ENCODE measurements at regions not wholly inside any gene's neighbourhood (a gene's known extent, or its start where the extent isn't known, plus 50 kb on each side); places are given as distances from the start of the nearest gene placed in this dataset.

GRCh38 chr7:93021748-93022147 is 96.0 kb downstream of the SAMD9 start:
- TF ChIP-seq CTCF (conservative IDR thresholded peaks at IDR 0.05; ENCODE audit: low read length) (no peak), EZH2phosphoT487 (IDR thresholded peaks at IDR 0.05; ENCODE audit: borderline replicate concordance, low read depth, low read length) (no peak)
- H3K9me2 ChIP-seq (ENCODE audit: insufficient read depth, low read length) = no peaks in the 10 kb centered on the region
- H4K20me1 ChIP-seq (ENCODE audit: insufficient read depth, low read length) = no peaks in the 10 kb centered on the region
- DNase-seq (ENCODE audit: low spot score) = no peak
- H3K36me3 ChIP-seq (ENCODE audit: insufficient read depth, low read length) = no peaks in the 10 kb centered on the region
- no peak overlapping the region for H3K4me3 ChIP-seq (ENCODE audit: low read depth, low read length, poor library complexity, severe bottlenecking)
- intact Hi-C loops (cut with micrococcal nuclease; ENCODE audit: unreplicated experiment) = no loop called here
- no peak overlapping the region for H2AFZ ChIP-seq (ENCODE audit: low read length)
- ChIA-PET CTCF (ENCODE audit: unreplicated experiment) (no interaction called here), POLR2A (no interaction called here)
- no peaks in the 10 kb centered on the region for H3K79me2 ChIP-seq (ENCODE audit: insufficient read depth, low read depth, low read length)
- no TSS peak for BruUV-seq (replicated peaks)
- H3K9me3 ChIP-seq (ENCODE audit: low read length) = no peaks in the 10 kb centered on the region
- no peaks in the 10 kb centered on the region for H3K4me1 ChIP-seq (ENCODE audit: insufficient read depth, low read length, poor library complexity, severe bottlenecking)
- H3K4me2 ChIP-seq (ENCODE audit: low read length) = no peak overlapping the region
- H3K27ac ChIP-seq (ENCODE audit: low read depth, low read length, poor library complexity, severe bottlenecking) = no peak overlapping the region

DNA sequence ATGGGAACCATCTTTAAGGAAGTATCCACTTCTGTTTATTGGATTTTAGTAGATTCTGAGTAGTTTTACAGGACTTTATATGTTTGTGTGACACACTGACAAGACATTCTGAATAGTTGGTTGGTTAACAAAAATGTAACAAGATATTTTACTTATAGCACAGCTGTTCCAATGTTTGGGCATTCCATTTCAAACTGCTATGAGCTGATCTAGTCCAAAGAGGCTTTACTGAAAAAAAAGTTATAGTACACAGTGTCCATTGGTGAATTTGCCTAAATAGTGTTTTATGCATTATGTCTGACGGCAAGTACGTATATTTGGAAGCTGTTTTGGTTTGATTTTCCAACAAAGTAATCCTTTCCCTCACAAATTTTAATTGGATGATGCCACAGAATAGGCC is 99.1 kb downstream of the SAMD9 start:
- Histone ChIP-seq H3K9me2 (ENCODE audit: insufficient read depth, low read length) (no peaks in the 10 kb centered on the region), H4K20me1 (ENCODE audit: insufficient read depth, low read length) (no peaks in the 10 kb centered on the region), H2AFZ (ENCODE audit: low read length) (no peak overlapping the region), H3K4me2 (ENCODE audit: low read length) (no peak overlapping the region), H3K27ac (ENCODE audit: low read depth, low read length, poor library complexity, severe bottlenecking) (no peak overlapping the region), H3K36me3 (ENCODE audit: insufficient read depth, low read length) (no peaks in the 10 kb centered on the region), H3K4me1 (ENCODE audit: insufficient read depth, low read length, poor library complexity, severe bottlenecking) (no peaks in the 10 kb centered on the region), H3K9me3 (ENCODE audit: low read length) (no peaks in the 10 kb centered on the region), H3K4me3 (ENCODE audit: low read depth, low read length, poor library complexity, severe bottlenecking) (no peak overlapping the region), H3K79me2 (ENCODE audit: insufficient read depth, low read depth, low read length) (no peaks in the 10 kb centered on the region)
- intact Hi-C loops (cut with micrococcal nuclease; ENCODE audit: unreplicated experiment) = no loop called here
- POLR2A ChIA-PET = interaction anchor here (0.6 kb wide), 1 partner anchor 1858 kb away, joined by 5 read pairs; no protein-coding TSS in a partner anchor
- DNase-seq (ENCODE audit: low spot score) = no peak
- BruUV-seq (replicated peaks) = no TSS peak
- no peak for TF ChIP-seq CTCF (conservative IDR thresholded peaks at IDR 0.05; ENCODE audit: low read length)
- TF ChIP-seq EZH2phosphoT487 (IDR thresholded peaks at IDR 0.05; ENCODE audit: borderline replicate concordance, low read depth, low read length) = no peak
- CTCF ChIA-PET (ENCODE audit: unreplicated experiment) = no interaction called here

- Histone ChIP-seq H3K9me3 (ENCODE audit: low read length) (no peaks in the 10 kb centered on the region), H3K4me3 (ENCODE audit: low read depth, low read length, poor library complexity, severe bottlenecking) (no peak overlapping the region), H4K20me1 (ENCODE audit: insufficient read depth, low read length) (no peaks in the 10 kb centered on the region), H3K79me2 (ENCODE audit: insufficient read depth, low read depth, low read length) (no peaks in the 10 kb centered on the region), H3K27ac (ENCODE audit: low read depth, low read length, poor library complexity, severe bottlenecking) (no peak overlapping the region), H3K4me2 (ENCODE audit: low read length) (no peak overlapping the region), H3K4me1 (ENCODE audit: insufficient read depth, low read length, poor library complexity, severe bottlenecking) (no peaks in the 10 kb centered on the region), H3K36me3 (ENCODE audit: insufficient read depth, low read length) (no peaks in the 10 kb centered on the region), H2AFZ (ENCODE audit: low read length) (no peak overlapping the region), H3K9me2 (ENCODE audit: insufficient read depth, low read length) (no peaks in the 10 kb centered on the region)
- POLR2A ChIA-PET = no interaction called here
- no TSS peak for BruUV-seq (replicated peaks)
- intact Hi-C loops (cut with micrococcal nuclease; ENCODE audit: unreplicated experiment) = no loop called here
- no peak for DNase-seq (ENCODE audit: low spot score)
- CTCF ChIA-PET (ENCODE audit: unreplicated experiment) = no interaction called here
- TF ChIP-seq EZH2phosphoT487 (IDR thresholded peaks at IDR 0.05; ENCODE audit: borderline replicate concordance, low read depth, low read length) = no peak
- no peak for TF ChIP-seq CTCF (conservative IDR thresholded peaks at IDR 0.05; ENCODE audit: low read length)
Measured at GRCh38 chr7:93016681-93017381, 100.9 kb downstream of the SAMD9 start.
